ENCODE measurements at regions not wholly inside any gene's neighbourhood (a gene's known extent, or its start where the extent isn't known, plus 50 kb on each side); places are given as distances from the start of the nearest gene placed in this dataset.

DNA sequence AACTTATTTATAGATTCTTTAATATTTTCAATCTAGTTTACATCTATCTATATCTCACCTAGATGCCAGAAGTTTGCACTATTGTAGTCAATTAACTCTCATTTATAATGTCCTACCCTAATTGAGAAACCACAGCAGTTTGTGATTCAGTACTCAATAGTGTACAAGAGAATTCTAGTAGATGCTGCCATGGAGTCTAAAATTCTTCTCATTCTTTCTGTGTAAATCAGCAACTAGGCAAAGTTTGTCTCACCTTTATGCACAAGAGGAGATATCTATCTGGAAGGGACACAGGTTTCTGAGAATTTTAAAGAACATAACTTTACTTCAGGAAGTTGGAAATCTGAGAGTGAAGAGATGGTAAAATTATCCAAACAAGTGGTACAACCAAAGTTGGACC lies 173.0 kb upstream of the FBXL7 start:
- ATAC-seq (no peak), FAIRE-seq (no peak), DNase-seq (ENCODE audit: extremely low read depth in 1 of 4, low spot score in 3 of 4) (no peak)
- POLR2A ChIA-PET: no interaction called here
- Histone ChIP-seq H3K9me3 (replicated peaks; ENCODE audit: control insufficient read depth, insufficient read depth, low read depth, low read length) (no peaks in the 10 kb centered on the region), H3K4me2 (ENCODE audit: insufficient read depth, low read length) (no peak overlapping the region), H3K27me3 (ENCODE audit: control insufficient read depth in 2 of 2, insufficient read depth in 2 of 2, low read length in 2 of 2) (no peaks in the 10 kb centered on the region), H4K20me1 (replicated peaks; ENCODE audit: control insufficient read depth, insufficient read depth, low read length) (no peaks in the 10 kb centered on the region), H3K27ac (ENCODE audit: extremely low read depth, low read depth, low read length) (no peak overlapping the region), H3K9ac (ENCODE audit: insufficient read depth in 1 of 2, low read depth in 2 of 2, low read length in 2 of 2) (no peak overlapping the region), H3K4me1 (replicated peaks in 1 of 2; ENCODE audit: control insufficient read depth in 2 of 2, insufficient read depth in 2 of 2, low read length in 2 of 2) (no peaks in the 10 kb centered on the region), H3K79me2 (ENCODE audit: control insufficient read depth, insufficient read depth, low read length) (no peaks in the 10 kb centered on the region), H3K36me3 (ENCODE audit: control insufficient read depth, insufficient read depth, low read length) (no peaks in the 10 kb centered on the region), H3K4me3 (no peak overlapping the region), H3K9me1 (ENCODE audit: control insufficient read depth, insufficient read depth, low read length) (no peaks in the 10 kb centered on the region), H2AFZ (ENCODE audit: low read depth, low read length) (no peak overlapping the region)
- no TSS peak for BruUV-seq (replicated peaks)
- TF ChIP-seq HLTF (IDR thresholded peaks at IDR 0.05) (no peak), NFYB (IDR thresholded peaks at IDR 0.05; ENCODE audit: extremely low read depth, insufficient read length) (no peak), HNRNPUL1 (IDR thresholded peaks at IDR 0.05; ENCODE audit: low read length) (no peak), ZC3H11A (IDR thresholded peaks at IDR 0.05; ENCODE audit: low read depth, low read length) (no peak), ILF3 (IDR thresholded peaks at IDR 0.05; ENCODE audit: borderline replicate concordance) (no peak), CBFB (CRISPR knock-in tag; IDR thresholded peaks at IDR 0.05) (no peak), ZNF140 (CRISPR knock-in tag; IDR thresholded peaks at IDR 0.05) (no peak), EP400 (IDR thresholded peaks at IDR 0.05) (no peak)
- TF ChIP-seq, protein P1, sequence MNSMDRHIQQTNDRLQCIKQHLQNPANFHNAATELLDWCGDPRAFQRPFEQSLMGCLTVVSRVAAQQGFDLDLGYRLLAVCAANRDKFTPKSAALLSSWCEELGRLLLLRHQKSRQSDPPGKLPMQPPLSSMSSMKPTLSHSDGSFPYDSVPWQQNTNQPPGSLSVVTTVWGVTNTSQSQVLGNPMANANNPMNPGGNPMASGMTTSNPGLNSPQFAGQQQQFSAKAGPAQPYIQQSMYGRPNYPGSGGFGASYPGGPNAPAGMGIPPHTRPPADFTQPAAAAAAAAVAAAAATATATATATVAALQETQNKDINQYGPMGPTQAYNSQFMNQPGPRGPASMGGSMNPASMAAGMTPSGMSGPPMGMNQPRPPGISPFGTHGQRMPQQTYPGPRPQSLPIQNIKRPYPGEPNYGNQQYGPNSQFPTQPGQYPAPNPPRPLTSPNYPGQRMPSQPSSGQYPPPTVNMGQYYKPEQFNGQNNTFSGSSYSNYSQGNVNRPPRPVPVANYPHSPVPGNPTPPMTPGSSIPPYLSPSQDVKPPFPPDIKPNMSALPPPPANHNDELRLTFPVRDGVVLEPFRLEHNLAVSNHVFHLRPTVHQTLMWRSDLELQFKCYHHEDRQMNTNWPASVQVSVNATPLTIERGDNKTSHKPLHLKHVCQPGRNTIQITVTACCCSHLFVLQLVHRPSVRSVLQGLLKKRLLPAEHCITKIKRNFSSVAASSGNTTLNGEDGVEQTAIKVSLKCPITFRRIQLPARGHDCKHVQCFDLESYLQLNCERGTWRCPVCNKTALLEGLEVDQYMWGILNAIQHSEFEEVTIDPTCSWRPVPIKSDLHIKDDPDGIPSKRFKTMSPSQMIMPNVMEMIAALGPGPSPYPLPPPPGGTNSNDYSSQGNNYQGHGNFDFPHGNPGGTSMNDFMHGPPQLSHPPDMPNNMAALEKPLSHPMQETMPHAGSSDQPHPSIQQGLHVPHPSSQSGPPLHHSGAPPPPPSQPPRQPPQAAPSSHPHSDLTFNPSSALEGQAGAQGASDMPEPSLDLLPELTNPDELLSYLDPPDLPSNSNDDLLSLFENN (IDR thresholded peaks at IDR 0.05; ENCODE audit: low read depth in 2 of 2, low read length in 2 of 2): no peak
- TF ChIP-seq, protein P2, sequence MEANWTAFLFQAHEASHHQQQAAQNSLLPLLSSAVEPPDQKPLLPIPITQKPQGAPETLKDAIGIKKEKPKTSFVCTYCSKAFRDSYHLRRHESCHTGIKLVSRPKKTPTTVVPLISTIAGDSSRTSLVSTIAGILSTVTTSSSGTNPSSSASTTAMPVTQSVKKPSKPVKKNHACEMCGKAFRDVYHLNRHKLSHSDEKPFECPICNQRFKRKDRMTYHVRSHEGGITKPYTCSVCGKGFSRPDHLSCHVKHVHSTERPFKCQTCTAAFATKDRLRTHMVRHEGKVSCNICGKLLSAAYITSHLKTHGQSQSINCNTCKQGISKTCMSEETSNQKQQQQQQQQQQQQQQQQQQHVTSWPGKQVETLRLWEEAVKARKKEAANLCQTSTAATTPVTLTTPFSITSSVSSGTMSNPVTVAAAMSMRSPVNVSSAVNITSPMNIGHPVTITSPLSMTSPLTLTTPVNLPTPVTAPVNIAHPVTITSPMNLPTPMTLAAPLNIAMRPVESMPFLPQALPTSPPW (CRISPR knock-in tag; IDR thresholded peaks at IDR 0.05): no peak
- TF ChIP-seq, protein P3, sequence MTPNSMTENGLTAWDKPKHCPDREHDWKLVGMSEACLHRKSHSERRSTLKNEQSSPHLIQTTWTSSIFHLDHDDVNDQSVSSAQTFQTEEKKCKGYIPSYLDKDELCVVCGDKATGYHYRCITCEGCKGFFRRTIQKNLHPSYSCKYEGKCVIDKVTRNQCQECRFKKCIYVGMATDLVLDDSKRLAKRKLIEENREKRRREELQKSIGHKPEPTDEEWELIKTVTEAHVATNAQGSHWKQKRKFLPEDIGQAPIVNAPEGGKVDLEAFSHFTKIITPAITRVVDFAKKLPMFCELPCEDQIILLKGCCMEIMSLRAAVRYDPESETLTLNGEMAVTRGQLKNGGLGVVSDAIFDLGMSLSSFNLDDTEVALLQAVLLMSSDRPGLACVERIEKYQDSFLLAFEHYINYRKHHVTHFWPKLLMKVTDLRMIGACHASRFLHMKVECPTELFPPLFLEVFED (CRISPR knock-in tag; conservative IDR thresholded peaks at IDR 0.05): no peak
- intact Hi-C loops (cut with micrococcal nuclease) (no loop called here), in situ Hi-C loops (cut with MboI) (no loop called here)
- CTCF ChIA-PET (ENCODE audit: low intra/inter-chr PET ratio): no interaction called here

Data from K562 (cell line).